Stimulated activated CD4-positive, alpha-beta T cell treated with anti-CD3 and anti-CD28 coated beads, Interleukin-2, amount 100 ng/mL, for 4 hours (primary cell): ENCODE measurements at regions not wholly inside any gene's neighbourhood (a gene's known extent, or its start where the extent isn't known, plus 50 kb on each side); places are given as distances from the start of the nearest gene placed in this dataset.
"Not testable (repeated sequence)": the region's sequence is repeated elsewhere in the genome, so short reads cannot be mapped to it uniquely, and the experiment has no call there.

Experiments
- DNase-seq: peaks from one replicate; pipeline ENCODE4 v3.0.0-alpha.2; 2020; ENCODE audit warnings: low read depth

DNA sequence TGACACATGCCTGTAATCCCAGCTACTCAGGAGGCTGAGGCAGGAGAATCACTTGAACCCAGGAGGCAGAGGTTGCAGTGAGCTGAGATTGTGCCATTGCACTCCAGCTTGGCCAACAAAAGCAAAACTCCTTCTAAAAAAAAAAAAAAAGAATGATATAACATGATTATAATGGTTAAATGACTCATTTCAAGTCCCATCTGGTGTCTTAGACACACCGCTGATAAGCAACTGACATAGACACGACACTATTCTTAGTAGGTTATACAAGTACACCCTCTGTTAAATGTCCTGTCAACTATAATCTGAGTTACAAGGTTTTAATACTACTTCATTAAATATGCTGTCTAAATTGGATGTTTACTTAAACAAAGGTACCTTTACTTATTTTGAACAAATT is 405.3 kb upstream of the CLINT1 start:
- no peak for DNase-seq

DNA sequence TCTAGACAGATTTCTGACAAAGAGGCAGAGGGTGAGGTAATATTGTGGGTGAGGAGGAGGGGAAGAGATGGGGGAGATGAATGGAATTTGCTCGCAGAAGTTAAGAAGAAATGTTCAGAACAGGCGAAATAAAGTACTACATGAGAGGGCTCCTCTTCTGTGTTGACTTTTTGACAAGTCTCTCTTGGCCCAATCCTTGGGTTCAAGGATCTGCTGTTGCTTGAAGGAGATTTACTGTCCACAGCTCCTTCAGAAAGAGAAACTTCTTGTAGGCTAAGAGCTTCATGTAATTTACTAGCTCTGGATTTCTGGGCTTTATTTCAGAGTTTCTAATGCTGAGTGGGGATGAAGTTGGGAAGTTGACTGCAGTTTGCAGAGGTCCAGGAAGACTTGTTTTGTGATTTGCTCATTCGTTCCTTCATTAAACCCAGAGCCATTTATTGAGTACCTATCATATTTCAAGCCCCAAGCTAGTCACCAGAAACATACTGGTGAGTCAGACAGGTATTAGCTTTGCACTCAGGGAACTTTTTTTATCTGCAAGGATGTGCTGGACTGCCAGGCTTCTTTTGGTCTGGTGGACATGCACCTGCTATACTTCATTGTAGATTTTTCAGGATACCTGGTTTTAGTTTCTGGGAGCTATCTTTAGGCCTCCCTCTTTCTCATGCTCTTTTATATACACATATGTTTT is 402.9 kb upstream of the CLINT1 start:
- no peak for DNase-seq

- no peak for DNase-seq
Measured at GRCh38 chr5:158256096-158256495, 397.2 kb upstream of the CLINT1 start.

- no peak for DNase-seq
Measured at GRCh38 chr5:158255609-158256008, 396.7 kb upstream of the CLINT1 start.

GRCh38 chr5:158246661-158247060 is 387.7 kb upstream of the CLINT1 start:
- DNase-seq: no peak

- no peak for DNase-seq
Measured at GRCh38 chr5:158245513-158245912, 386.6 kb upstream of the CLINT1 start.

DNA sequence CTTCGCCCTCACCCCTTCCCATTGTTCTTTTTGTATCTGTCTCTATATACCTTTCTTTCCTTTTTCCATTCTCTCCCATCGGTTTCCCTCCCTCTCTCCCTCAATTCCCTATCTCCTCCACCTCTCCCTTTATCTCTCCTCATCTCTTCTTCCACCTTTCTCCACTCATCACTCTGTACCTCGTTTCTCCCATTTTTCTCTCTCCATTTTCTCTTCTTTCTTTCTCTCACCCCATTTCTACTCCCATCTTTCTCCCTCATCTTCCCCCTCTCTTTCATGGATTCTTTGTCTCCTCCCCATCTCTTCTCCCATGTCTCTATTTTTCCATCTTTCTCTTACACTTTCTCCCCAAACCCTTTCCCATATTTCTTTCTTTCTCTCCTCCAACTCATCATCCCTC is 385.9 kb upstream of the CLINT1 start:
- no peak for DNase-seq

DNA sequence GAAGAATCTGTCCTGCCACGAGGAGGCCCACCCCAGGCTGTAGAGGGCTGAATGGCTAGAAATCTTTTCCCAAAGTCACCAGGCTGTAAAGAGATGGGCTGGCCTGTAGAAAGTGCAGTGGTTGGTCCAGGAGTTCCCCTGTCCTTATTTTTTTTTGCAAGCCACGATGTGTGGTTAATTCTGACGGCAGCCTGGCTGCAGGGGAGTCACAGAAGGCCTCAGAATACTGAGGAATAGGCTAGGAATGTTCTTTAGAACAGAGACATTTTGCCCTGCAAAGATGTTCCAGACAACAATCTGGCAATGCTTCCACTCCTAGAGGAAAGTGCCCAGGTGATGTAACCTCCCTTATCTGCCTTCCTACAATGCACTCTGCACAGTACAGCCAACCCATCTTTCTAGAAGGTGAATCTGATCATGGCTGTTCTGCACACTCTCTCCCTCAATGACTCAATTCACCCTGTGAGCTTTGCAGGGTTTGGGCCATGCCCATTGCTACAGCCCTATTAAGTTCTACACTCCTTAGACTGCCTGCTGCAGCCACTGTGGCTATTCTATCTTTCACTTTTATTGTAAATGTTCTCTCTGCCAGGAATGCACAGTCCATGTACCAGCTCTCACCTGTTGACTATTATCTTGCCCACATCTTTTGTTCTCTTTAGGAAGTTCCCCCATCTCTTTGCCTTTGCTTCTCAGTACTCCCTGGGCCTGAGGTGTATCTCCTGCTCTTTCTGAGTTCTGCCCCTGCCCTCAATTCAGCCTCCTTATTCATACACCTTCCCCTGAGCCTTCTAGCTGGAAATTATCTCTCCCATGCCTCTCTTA is 377.8 kb upstream of the CLINT1 start:
- DNase-seq: no peak

- DNase-seq: no peak
Measured at GRCh38 chr5:158235159-158235547, 376.2 kb upstream of the CLINT1 start.

DNA sequence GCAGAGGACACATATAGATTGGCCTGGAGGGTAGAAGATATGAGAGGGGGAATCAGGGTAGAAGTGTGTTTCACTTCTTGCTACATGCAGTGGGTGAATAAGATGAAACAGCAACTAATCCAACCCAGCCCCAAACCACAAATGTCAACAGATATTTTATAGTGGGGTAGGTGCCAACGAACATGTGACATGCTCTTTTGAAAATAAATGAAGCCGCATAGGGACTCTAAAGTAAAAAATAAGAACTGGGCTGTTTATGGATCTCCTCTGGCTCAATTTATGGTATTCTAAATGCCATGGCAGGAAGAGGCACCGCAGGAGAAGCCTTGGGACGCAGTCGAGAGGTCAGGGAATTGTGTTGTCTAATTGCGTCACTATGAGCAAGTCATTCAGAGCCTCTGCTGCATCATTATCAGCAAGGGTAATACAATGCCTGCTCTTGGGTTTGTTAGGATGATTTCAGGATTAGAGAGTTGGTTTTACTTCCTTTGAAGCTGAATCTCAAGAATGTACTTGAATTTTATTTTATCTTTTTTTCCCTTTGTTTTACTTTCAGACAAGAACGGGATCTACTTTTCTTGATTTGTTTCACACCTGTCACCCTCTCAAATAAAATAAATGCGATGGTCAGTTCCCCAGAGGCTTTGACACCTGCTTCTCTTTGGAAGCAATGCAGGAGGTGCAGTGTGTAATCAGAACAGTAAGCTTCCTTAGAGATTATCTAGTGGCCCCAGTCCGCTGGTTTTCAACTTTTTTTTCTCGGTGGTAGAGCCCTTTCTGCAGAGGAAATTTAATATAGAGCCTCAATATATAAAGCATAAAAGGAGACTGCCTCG is 375.6 kb upstream of the CLINT1 start:
- no peak for DNase-seq

DNA sequence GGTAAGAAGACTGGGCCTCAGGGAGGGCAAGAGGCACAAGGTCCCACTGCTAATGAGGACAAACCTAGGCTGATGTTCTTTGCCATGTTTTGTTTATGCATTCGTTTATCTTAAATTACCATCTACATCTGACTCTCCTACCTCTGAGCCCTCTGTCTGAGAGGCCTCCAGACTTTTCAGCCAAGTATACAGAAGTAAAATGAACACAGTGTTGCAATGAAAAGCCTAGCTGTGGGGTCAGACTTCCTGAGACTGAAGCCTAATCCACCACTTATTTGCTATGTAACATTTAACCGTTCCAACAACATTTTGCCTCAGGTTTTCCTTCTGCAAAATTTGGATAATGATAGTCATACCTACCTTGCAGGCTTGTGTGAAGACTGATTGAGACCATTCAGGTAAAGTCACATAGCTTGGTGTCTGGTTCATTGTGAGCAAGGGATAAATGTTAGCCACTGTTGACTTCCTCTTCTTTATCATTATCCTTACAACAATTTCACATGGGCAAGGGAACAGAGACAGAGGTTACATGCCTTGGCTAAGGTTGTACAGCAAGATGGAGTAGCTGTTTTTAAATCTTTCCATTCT is 374.9 kb upstream of the CLINT1 start:
- no peak for DNase-seq

- DNase-seq: not testable (repeated sequence)
Measured at GRCh38 chr5:158227314-158227713, 368.4 kb upstream of the CLINT1 start.

GRCh38 chr5:158226496-158226895 is 367.6 kb upstream of the CLINT1 start:
- DNase-seq: no peak

GRCh38 chr5:158224253-158224652 is 365.3 kb upstream of the CLINT1 start:
- DNase-seq: no peak

DNA sequence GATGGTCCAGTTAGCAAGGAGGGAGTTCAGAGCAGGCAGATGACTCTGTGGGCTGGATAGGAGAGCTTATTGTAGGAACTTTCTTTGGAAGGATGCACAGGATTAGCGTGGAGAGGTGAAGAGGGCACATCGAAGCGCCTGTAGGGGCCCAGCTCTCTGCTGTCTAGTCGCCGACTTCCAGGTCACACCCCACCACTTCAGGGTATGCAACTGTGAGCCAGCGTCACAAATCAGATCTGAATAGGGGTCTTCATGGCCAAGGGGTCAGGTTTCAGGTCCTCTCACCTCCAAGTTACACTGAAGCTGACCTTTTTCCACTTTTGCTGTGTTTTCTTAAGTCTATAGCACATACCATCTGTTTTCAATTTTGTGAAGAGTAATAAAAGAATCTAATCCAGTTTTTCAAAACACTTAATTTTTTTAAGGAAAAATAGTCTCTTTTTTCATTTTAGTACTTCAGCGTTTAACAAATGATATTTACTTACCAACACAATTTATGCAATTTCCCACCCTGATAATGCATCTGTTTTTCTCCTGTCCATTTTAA is 364.2 kb upstream of the CLINT1 start:
- DNase-seq: no peak

GRCh38 chr5:158212917-158213316 is 354.0 kb upstream of the CLINT1 start:
- no peak for DNase-seq

- DNase-seq: no peak
Measured at GRCh38 chr5:158212237-158212636, 353.3 kb upstream of the CLINT1 start.

- DNase-seq: no peak
Measured at GRCh38 chr5:158209219-158209908, 350.4 kb upstream of the CLINT1 start.

- no peak for DNase-seq
Measured at GRCh38 chr5:158207733-158208132, 348.8 kb upstream of the CLINT1 start.

DNA sequence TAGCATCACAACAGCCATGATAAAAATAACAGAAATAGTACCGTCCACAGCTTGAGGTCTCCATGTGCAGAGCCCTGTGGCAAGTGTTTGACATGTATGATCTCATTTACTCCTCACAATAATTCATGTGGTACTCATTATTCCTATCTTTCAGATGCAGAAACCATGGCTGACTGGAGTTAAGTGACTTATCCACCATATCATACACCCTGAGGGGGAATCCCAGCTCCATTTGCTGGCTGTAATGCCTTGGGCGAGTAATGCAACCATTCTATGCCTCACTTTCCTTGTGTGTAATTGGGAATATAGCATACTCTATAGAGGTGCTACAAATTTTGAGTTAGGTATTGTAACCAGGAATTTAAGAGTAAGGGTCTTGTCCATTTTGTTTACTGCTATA is 347.0 kb upstream of the CLINT1 start:
- DNase-seq: no peak

DNA sequence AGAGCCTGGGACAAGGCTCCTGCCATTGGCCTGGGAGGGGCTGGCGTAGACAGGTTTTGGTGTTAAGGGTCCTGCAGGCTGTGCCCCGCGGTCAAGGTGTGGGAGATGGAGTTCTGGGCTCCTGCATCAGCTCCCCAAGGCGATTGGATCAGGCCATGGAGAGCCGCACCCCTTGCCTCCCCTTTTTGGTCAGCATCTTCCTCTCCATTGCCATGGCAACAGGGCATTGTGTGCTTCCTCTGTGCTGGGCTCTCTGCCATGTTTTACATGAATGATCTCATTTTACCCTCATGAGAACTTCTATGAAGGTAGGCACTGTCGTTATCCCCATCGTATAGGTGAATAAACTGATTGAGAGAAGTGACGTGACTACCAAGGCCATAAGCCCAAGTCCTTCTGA is 344.3 kb upstream of the CLINT1 start:
- DNase-seq: no peak
